ENCODE measurements at regions not wholly inside any gene's neighbourhood (a gene's known extent, or its start where the extent isn't known, plus 50 kb on each side); places are given as distances from the start of the nearest gene placed in this dataset.
"Not testable (repeated sequence)": the region's sequence is repeated elsewhere in the genome, so short reads cannot be mapped to it uniquely, and the experiment has no call there.

DNA sequence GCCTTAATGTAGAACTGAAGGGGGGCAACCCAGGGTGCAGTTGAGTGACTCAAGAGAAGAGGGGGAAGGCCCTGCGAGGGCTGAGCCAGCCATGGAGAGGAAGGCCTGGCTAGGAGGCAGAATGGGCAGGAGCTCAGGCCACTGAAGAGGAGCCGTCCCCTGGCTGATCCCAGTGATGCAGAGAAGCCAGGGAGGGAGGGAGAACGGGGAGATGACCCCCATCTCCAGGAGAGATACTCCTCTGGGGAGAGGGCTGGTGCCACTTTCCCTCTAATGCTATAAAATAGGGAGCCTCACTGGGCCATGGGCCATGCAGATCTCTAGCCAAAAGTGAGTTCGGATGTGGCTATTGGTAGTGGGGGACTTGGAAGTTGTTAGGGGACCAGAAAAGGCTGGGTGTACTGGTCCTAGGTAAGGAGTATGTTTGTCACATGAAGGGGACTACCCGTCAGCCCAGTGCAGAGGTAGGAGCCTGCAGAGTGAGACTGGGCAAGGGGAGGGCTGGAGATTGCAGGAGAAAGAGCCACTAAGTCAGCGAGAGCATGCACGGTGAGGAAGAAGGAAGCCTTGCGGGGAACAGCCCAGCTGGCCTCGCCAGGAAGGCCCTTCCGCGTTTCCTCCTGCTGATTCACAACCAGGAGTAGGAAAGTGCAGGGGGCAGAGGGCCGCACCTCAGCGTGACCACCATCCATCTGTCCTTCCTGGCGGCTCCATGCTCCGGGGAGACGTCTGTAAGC, 347.6 kb downstream of the TCERG1L start:
- no peak for DNase-seq (ENCODE audit: low read depth in 3 of 3)

DNA sequence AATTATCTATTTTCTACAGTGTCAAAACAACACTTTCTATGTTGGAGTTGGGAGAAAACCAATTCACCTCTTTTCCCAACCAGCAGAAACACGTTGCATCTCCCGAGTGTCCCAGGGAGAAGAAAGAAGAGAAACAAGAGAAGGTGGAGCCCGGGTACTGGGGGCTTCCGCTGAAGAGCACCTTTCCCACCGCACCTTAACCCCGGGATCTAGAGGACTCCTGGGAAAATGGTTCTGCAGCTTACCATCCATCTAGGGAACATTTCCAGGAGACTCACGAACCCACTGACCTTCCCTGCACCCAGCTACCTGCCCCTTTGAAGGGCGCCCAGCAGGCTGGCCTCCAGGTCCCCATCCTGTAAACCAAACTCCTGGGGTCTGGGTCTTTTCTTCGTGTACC, 346.8 kb downstream of the TCERG1L start:
- DNase-seq (ENCODE audit: low read depth in 3 of 3): no peak

- no peak for DNase-seq (ENCODE audit: low read depth in 3 of 3)
Observed at GRCh38 chr10:130967161-130967560, 344.4 kb downstream of the TCERG1L start.

- DNase-seq (ENCODE audit: low read depth in 3 of 3): no peak
Observed at GRCh38 chr10:130967784-130968183, 343.7 kb downstream of the TCERG1L start.

DNA sequence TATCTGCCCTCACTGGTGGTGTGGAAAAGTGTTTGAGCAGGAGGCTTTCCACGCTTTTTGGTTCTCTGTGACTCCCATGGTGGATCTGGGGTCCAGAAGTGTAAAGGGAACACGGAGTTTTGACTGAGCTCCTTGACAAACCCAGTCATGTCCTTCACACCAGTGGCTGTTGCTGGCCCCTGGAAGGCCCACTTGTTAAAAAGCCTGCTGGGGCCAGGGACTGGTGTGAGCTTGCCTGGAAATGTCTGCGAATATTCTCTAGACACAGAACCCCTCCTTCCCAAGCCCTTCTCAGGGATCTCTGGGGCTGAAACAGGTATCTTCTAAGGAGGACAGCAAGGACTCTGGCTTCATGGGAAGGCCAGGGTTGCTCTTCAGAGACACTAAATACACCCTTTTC, 343.0 kb downstream of the TCERG1L start:
- DNase-seq (ENCODE audit: low read depth in 3 of 3): no peak

DNA sequence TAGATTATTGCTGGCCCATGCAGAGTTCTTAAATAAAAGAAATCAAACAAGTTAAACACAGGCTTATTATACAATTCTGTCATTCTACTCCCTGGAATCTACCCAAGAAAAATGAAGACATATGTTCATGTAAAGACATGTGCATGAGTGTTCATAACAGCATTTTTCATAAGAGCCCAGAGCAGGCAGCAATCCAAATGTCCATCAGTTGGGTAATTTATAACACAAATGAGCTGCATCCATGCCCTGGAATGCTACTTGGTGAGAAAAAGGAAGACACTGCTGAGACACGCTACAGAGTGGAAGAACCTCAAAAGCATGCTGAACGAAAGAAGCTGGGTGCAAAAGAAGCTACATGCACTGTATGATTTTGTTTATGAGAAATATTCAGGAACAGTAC, 342.6 kb downstream of the TCERG1L start:
- DNase-seq (ENCODE audit: low read depth in 3 of 3): no peak

DNA sequence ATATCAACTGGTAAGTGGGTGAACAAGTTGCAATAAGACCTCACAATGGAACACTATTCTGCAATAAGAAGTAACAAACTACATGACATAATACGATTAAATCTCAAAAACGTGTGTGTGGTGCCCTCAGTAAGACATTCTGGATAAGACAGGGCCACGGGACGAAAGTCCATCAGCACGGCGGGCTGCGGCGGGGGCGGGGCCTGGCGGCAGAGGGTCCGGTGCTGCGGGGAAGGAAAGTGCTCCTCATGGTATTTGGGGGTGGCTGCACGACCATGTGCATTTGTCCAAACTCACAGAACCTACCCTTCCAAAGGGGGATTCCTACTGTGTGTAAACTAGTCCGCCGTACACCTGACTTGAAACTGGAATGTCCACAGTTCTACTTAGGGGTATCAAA, 341.8 kb downstream of the TCERG1L start:
- DNase-seq (ENCODE audit: low read depth in 3 of 3): no peak

- no peak for DNase-seq (ENCODE audit: low read depth in 3 of 3)
Observed at GRCh38 chr10:130970341-130971122, 341.0 kb downstream of the TCERG1L start.

GRCh38 chr10:130971123-130971435, 340.4 kb downstream of the TCERG1L start:
- DNase-seq (ENCODE audit: low read depth in 3 of 3): no peak

- DNase-seq (ENCODE audit: low read depth in 3 of 3): no peak
Observed at GRCh38 chr10:130973127-130973839, 338.2 kb downstream of the TCERG1L start.

GRCh38 chr10:130974166-130974565, 337.4 kb downstream of the TCERG1L start:
- DNase-seq (ENCODE audit: low read depth in 3 of 3): no peak

- not testable (repeated sequence) for DNase-seq (ENCODE audit: low read depth in 3 of 3)
Observed at GRCh38 chr10:130975351-130975750, 336.2 kb downstream of the TCERG1L start.

DNA sequence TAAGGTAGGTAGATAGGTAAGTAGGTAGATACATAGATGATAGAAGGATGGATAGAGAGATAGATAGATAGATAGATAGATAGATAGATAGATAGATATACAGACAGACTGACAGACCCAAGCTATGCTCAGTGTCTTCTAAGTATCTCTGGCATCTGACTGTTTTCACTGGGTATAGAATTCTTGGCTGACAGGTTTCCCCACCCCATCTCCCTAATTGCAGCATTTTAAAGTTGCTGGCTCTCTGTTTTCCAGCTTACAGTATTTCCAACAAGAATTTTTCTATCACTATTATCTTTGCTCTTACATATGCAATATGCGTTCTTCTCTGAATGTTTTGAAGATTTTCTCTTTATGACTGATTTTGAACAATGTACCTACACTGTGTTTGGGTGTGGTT, 328.7 kb downstream of the TCERG1L start:
- DNase-seq (ENCODE audit: low read depth in 3 of 3): no peak

GRCh38 chr10:130983749-130984148, 327.8 kb downstream of the TCERG1L start:
- no peak for DNase-seq (ENCODE audit: low read depth in 3 of 3)

- DNase-seq (ENCODE audit: low read depth in 3 of 3): no peak
Observed at GRCh38 chr10:130984686-130985085, 326.8 kb downstream of the TCERG1L start.

- no peak for DNase-seq (ENCODE audit: low read depth in 3 of 3)
Observed at GRCh38 chr10:130985158-130985753, 326.3 kb downstream of the TCERG1L start.

DNA sequence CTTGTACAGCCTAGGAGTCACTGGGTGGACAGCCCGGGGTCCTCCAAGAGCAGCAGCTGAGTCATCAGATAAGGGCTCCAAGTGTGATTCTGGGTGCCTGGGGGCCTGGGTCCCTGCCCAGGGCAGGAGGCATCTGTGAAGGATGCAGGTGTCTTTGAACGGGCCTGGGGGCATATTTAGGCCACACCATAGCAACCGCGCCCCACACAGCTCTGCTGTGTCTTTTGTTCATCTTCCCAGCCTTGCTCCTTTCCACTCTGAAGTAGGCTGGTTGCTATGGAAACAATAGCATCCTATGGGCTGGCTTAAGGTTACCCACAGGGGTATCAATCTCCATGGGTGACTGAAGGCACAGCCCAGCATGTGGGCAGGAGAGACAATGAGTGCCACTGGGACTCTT, 324.7 kb downstream of the TCERG1L start:
- no peak for DNase-seq (ENCODE audit: low read depth in 3 of 3)

DNA sequence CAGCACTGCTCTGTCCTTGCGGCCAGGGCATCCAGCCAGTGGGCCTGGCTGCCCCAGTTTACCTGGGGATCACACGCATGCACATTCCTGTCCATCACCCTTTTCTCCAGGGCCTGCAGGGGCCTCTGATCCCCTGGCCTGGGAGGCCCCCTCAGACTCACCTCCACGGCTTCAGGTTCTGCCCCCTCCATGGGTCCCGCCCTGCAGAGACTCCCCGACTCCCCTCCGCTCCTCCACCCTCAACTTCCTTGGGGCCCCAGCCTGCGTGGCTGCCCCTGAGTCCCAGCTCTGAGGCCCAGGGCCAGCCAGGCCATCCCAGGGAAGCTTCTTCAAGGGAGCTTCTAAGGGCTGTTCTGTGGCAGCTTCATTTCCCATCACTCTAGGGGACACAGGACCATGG, 324.1 kb downstream of the TCERG1L start:
- no peak for DNase-seq (ENCODE audit: low read depth in 3 of 3)

DNA sequence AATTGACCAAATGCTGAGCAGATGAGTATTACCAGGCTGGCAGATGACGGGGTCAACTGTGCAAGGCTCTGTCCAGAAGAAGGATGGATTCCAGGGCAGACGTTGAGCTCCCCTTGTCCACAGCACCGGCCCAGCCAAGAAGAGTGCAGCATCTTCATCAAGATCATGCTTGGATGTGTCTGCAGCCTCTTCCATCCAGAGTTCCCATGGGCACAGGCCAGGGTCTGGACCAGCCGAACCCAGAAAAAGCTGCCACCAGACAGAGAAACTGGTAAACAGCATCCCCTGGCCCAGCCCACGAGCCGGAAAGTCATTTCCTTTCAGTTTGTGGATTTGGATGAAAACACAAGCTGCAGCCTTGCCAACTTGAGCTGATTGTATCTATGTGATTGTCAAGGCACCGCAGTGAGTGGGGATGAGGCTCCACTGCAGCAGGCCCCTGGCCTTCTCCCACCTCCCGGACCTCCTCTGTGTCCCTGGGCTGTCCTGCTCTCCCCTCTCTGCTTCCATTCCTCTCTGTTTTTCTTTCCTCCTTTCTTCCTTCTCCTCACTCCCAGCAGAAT, 321.8 kb downstream of the TCERG1L start:
- DNase-seq (ENCODE audit: low read depth in 3 of 3): no peak

DNA sequence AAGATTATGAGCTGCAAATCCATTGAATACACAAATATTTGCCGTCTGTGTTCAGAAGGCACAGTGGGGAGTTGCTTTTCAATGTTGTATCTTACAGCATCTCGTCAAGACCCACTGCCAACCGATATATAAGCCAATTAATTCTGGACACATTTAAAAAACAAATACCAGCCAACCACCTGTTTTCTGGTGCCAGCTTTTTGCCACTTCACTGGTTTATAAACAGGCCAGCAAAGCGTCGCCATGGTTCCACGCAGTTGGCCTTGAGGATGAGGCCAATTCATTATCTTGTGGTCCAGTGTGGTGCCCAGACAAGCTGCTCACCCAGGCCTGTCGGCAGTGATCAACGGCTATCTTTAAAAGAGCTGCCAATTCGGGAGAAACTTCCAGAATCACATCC, 321.0 kb downstream of the TCERG1L start:
- DNase-seq (ENCODE audit: low read depth in 3 of 3): no peak

- no peak for DNase-seq (ENCODE audit: low read depth in 3 of 3)
Observed at GRCh38 chr10:130992802-130993523, 318.6 kb downstream of the TCERG1L start.

Measured in stimulated activated CD4-positive, alpha-beta T cell treated with anti-CD3 and anti-CD28 coated beads, TNF-alpha, amount 100 ng/mL, for 48 hours (primary cell).